ENCODE measurements at regions not wholly inside any gene's neighbourhood (a gene's known extent, or its start where the extent isn't known, plus 50 kb on each side); places are given as distances from the start of the nearest gene placed in this dataset.

GRCh38 chr2:196427986-196428634 lies 211.4 kb upstream of the CCDC150 start:
- peaks cover 6% of the 10 kb centered on the region for H3K4me1 Mint-ChIP-seq (ENCODE audit: insufficient read depth, unreplicated experiment)
- peaks cover 7% of the 10 kb centered on the region for H3K36me3 Mint-ChIP-seq (ENCODE audit: insufficient read depth, unreplicated experiment)
- no peak overlapping the region for H3K4me3 Mint-ChIP-seq (ENCODE audit: unreplicated experiment)
- BruUV-seq (replicated peaks) = no TSS peak
- no peaks in the 10 kb centered on the region for H3K27me3 Mint-ChIP-seq (ENCODE audit: insufficient read depth, unreplicated experiment)
- POLR2A ChIA-PET = interaction anchor here (1.0 kb wide), 1 partner anchor 159 kb away, joined by 3 read pairs; no protein-coding TSS in a partner anchor
- intact Hi-C loops (cut with micrococcal nuclease) = no loop called here
- no peak for TF ChIP-seq CTCF (IDR thresholded peaks at IDR 0.05; ENCODE audit: unreplicated experiment)
- peak; percentile 4 for DNase-seq (ENCODE audit: unreplicated experiment)
- no peaks in the 10 kb centered on the region for H3K9me3 Mint-ChIP-seq (ENCODE audit: unreplicated experiment)
- H3K27ac Mint-ChIP-seq (ENCODE audit: low read depth, unreplicated experiment) = no peak overlapping the region
- CTCF ChIA-PET = interaction anchor here (0.9 to 5.2 kb wide), 2 partner anchors 25 to 692 kb away, joined by 3 to 18 read pairs; no protein-coding TSS in a partner anchor

GRCh38 chr2:196431076-196431475 lies 208.4 kb upstream of the CCDC150 start:
- POLR2A ChIA-PET = interaction anchor here (1.2 to 1.9 kb wide), 2 partner anchors 23 to 26 kb away, joined by 4 read pairs; no protein-coding TSS in a partner anchor
- CTCF ChIA-PET = interaction anchor here (0.9 to 5.2 kb wide), 2 partner anchors 17 to 22 kb away, joined by 3 to 18 read pairs; no protein-coding TSS in a partner anchor
- Mint-ChIP-seq H3K27ac (ENCODE audit: low read depth, unreplicated experiment) (no peak overlapping the region), H3K4me1 (ENCODE audit: insufficient read depth, unreplicated experiment) (peaks cover 6% of the 10 kb centered on the region), H3K4me3 (ENCODE audit: unreplicated experiment) (no peak overlapping the region), H3K27me3 (ENCODE audit: insufficient read depth, unreplicated experiment) (no peaks in the 10 kb centered on the region), H3K9me3 (ENCODE audit: unreplicated experiment) (no peaks in the 10 kb centered on the region), H3K36me3 (ENCODE audit: insufficient read depth, unreplicated experiment) (no peaks in the 10 kb centered on the region)
- no TSS peak for BruUV-seq (replicated peaks)
- TF ChIP-seq CTCF (IDR thresholded peaks at IDR 0.05; ENCODE audit: unreplicated experiment) = no peak
- intact Hi-C loops (cut with micrococcal nuclease) = no loop called here
- no peak for DNase-seq (ENCODE audit: unreplicated experiment)

- CTCF ChIA-PET = interaction anchor here (0.6 to 5.2 kb wide), 6 partner anchors 10 to 549 kb away, joined by 3 to 18 read pairs (median 4); no protein-coding TSS in a partner anchor
- no peaks in the 10 kb centered on the region for H3K36me3 Mint-ChIP-seq (ENCODE audit: insufficient read depth, unreplicated experiment)
- no peaks in the 10 kb centered on the region for H3K9me3 Mint-ChIP-seq (ENCODE audit: unreplicated experiment)
- no peak overlapping the region for H3K27ac Mint-ChIP-seq (ENCODE audit: low read depth, unreplicated experiment)
- H3K4me3 Mint-ChIP-seq (ENCODE audit: unreplicated experiment) = no peak overlapping the region
- intact Hi-C loops (cut with micrococcal nuclease) = no loop called here
- no TSS peak for BruUV-seq (replicated peaks)
- peak; percentile 33 for TF ChIP-seq CTCF (IDR thresholded peaks at IDR 0.05; ENCODE audit: unreplicated experiment)
- POLR2A ChIA-PET = interaction anchor here (1.9 kb wide), 1 partner anchor 22 kb away, joined by 4 read pairs; no protein-coding TSS in a partner anchor
- DNase-seq (ENCODE audit: unreplicated experiment) = peak; percentile 27
- peaks cover 6% of the 10 kb centered on the region for H3K4me1 Mint-ChIP-seq (ENCODE audit: insufficient read depth, unreplicated experiment)
- no peaks in the 10 kb centered on the region for H3K27me3 Mint-ChIP-seq (ENCODE audit: insufficient read depth, unreplicated experiment)
These were observed 207.6 kb upstream of the CCDC150 start for GRCh38 chr2:196431957-196432356.

- intact Hi-C loops (cut with micrococcal nuclease) = no loop called here
- Mint-ChIP-seq H3K27ac (ENCODE audit: low read depth, unreplicated experiment) (no peak overlapping the region), H3K9me3 (ENCODE audit: unreplicated experiment) (no peaks in the 10 kb centered on the region), H3K4me3 (ENCODE audit: unreplicated experiment) (no peak overlapping the region), H3K4me1 (ENCODE audit: insufficient read depth, unreplicated experiment) (peaks cover 5% of the 10 kb centered on the region), H3K36me3 (ENCODE audit: insufficient read depth, unreplicated experiment) (no peaks in the 10 kb centered on the region), H3K27me3 (ENCODE audit: insufficient read depth, unreplicated experiment) (no peaks in the 10 kb centered on the region)
- POLR2A ChIA-PET = interaction anchor here (0.7 to 1.9 kb wide), 2 partner anchors 8 to 21 kb away, joined by 4 read pairs; no protein-coding TSS in a partner anchor
- TF ChIP-seq CTCF (IDR thresholded peaks at IDR 0.05; ENCODE audit: unreplicated experiment) = no peak
- CTCF ChIA-PET = interaction anchor here (0.6 to 1.7 kb wide), 4 partner anchors 11 to 132 kb away, joined by 3 to 6 read pairs (median 4); no protein-coding TSS in a partner anchor
- BruUV-seq (replicated peaks) = no TSS peak
- DNase-seq (ENCODE audit: unreplicated experiment) = no peak
These were observed 206.4 kb upstream of the CCDC150 start for GRCh38 chr2:196433116-196433515.
